NCI-H2029 treated with DMSO at 0.1 percent for 48 hours (cell line): ENCODE measurements at regions not wholly inside any gene's neighbourhood (a gene's known extent, or its start where the extent isn't known, plus 50 kb on each side); places are given as distances from the start of the nearest gene placed in this dataset.

Source experiments
- DNase-seq: peaks from one replicate; lab custom pipeline; 2025; lab: John Stamatoyannopoulos, UW

DNA sequence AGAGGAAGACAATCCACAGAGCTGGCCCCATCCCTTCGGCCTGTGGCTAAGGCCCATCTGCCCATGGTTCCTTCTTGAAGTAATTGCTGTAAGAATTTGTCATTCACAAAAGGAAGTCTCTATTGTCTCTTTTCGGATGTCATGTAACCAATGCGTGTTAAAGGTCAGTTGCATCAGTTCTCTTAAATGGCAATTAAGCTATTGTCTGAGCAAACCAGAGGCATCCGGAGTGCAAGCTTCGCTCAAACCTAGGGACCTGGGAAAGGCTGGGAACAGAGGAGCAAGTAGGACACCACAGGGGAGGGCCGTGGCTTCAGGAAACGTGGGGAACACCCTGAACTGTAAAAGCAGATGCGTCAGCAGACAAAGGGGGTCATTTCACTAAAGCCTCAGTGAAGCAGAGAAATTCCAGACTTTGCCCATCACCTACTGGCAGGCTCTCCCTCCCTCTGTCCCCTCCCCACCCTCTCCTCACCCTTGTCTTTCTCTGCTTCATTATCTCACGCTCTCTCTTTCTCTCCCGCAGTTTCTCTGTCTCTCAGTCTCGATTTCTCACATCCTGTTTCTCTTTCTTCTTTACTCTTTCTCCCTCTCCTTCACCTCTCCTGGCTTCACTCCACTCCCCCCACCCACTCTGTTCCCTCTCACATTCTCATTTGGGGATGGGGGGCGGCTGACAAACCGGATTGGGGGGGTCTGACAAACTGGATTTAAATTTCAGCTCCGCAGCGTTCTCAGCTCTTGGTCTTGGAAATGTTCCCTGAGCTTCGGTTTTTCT lies 204.6 kb upstream of the TNP1 start:
- no peak for DNase-seq

DNA sequence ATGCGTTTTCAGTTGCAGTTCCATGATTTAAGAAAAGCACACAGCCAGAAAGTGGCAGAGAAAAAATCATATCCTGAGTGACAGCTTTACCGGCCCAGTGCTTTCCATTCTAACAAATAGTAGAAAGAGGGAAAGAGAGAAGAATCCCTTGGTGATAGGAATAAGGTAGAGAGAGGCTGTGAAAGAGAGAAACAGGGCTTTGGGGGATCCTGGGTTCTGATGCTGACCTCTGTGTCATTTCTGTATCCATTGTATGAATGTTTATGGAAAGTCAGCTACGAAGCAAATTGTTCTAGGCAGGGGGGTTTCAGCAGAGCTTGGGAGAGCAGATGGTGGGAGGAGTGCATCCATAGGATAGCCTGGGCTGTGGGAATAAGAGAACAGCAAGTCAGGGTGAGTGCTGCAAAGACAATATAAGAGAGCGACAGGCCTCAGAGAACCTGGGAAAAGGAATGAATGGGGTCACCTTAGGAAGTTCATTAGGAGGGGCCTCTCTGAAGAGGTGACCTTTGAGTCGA lies 203.4 kb upstream of the TNP1 start:
- DNase-seq = no peak

GRCh38 chr2:217062768-217063167 lies 202.9 kb upstream of the TNP1 start:
- no peak for DNase-seq

DNA sequence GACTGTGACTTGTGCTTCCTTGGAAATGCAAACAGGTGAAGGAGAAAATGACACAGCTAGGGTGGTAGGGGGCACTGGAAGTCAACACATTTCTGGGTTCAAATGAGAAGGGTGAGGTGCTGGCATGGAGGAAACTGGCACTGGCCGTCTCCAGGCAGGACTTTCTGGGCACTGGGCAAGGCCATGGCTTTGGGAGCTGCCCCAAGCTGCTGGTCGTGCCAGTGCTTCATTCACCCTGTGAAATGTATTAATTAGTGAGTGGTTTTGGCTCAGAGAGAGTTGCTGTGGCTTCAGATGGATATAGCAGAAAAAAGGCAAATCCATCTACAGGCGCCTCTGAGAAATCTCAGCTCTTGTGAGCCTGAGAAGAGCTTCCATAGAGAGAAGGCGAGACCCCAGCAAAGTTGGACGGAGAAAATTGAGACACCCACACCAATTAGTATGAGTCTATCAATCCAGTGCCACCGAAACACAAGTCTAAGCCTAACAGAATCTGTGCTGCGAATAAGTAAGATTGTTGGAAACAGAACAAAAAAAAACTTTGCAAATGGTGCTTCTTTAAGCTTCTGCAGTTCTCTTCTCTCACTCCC lies 202.1 kb upstream of the TNP1 start:
- DNase-seq = no peak

DNA sequence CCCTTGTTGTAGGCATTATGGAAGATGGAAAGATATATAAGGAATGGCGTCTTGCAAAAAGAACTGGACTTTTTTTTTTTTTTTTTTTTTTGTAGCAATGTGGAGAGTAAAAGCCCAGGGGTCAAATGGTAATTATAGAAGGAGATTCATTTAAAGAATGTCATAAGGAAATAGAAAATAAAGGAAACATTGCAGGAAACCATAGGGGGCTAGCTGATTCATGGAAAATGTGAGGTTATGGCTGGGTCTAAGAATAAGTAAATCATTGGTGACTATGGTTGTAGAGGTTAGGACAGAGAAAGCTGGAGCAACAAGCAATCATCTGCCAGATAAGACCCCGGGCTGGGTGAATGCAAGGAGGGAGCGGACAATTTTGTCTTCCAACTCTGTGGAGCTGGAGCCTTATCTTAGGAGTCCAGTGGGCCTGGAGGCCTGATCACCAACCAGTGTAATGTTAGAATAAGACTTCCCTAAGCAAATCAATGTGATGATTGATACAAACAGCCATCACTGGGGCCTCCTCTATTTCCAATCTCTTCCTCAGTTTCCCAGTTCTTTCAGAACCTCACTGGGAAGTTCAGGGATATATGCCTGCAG lies 201.2 kb upstream of the TNP1 start:
- DNase-seq = no peak

- no peak for DNase-seq
Measured at GRCh38 chr2:217060516-217060915, 200.7 kb upstream of the TNP1 start.

DNA sequence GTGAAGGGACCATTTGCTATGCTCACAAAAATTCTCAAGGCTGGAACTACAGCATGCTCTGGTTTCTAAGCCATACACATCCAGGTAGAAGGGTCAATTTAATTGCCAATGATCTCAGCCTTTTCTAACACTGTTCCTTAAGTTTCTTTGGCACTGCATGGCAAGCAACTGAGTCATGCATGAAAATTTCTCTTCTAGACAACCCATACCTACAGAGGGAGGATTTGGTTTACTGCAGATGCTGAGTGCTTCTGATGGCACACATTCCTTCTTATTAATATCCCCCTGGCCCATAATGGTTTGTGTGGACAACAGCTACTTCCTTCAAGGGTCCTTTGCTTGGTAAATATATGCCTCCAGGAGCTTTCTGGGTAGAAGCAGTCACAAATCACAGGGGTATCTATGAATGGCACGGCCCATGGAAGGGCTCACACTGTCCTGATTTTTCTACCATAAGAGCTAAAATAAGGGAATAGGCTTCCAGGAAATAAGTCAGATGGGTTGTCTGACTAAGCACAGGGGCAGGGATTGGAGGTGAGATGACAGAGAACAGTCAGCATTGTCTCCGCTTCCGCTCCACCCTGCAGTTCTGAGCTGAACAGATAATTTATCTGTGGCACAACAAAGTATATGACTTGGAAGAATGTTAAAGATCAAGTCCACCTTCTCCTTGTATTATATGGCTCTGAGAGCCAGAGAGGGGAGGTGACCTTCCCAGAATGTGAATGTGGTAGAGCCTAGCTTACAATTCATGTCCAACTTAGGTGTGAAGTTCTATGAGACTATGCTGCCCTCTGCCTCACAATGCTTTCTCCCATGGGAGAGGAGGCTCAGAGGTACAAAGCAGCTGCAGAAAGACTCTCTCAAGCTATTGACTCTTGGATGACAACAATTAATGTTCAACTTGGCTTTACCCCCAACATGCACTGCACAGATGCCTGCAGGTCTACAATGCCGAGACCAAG lies 199.2 kb upstream of the TNP1 start:
- no peak for DNase-seq

DNA sequence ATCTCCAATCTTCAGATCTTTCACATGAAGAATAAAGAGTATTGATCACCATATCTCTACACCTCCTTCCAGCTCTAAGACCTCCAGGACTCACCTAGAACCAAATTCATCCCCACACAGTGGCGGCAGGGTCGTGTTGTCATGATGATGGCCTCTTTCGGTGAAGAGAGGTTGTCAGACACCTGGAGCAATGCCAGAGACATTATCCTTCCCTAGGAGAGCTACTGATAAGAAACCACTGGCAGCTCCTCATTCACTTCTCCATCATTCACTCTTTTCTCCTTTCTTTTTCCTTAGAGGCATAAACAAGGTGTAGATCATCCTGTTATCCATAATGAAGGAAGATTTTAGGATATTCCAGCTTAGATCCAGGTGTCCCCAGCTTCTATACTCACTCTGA lies 197.9 kb upstream of the TNP1 start:
- DNase-seq = peak; percentile 6

- peak; percentile 39 for DNase-seq
Measured at GRCh38 chr2:217055624-217056023, 195.8 kb upstream of the TNP1 start.

GRCh38 chr2:217054791-217055190 lies 194.9 kb upstream of the TNP1 start:
- peak; percentile 82 for DNase-seq

GRCh38 chr2:217052856-217053577 lies 193.2 kb upstream of the TNP1 start:
- DNase-seq = no peak

- DNase-seq = no peak
Measured at GRCh38 chr2:217051416-217051815, 191.6 kb upstream of the TNP1 start.

GRCh38 chr2:217049956-217050355 lies 190.1 kb upstream of the TNP1 start:
- peak; percentile 31 for DNase-seq

DNA sequence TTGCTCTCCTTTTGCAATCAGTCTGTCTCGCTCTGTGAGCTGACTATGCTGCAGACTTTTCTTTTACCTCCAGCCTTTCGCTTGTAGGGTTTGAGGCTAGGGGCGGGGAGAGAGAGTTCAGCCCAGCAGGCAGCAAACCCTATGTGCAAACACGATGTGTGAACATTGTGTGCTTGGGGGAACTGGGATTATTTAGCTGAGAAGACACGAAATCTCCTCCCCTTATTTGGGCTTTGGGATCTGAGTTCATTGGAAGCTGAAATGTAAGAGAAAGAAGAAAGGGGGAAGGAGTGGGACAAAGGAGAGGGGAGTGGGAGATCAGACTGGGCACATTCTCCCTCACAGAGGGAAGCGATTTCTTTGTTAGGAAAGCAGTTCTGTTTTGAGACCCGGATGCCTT lies 189.6 kb upstream of the TNP1 start:
- DNase-seq = no peak

DNA sequence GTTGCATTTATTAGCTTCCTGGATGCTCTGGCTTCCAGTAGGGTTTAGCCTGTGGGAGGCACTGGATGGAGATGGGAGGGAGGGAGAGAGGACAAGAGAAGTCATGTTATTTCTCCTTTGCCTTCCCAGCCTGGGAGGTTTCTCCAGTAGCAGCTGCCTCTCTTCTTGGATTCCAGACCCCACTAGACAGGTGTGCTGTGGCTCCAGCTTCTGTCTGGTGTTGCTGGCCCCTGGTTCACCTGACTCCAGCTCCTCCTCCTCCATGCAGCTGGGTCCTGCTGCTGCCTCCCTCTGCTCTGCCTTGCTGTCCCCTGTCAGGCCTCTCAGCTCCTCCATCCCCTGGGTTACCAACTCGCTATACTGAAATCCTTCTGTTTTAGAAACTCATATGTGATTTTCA lies 188.9 kb upstream of the TNP1 start:
- DNase-seq = no peak

GRCh38 chr2:217047631-217048030 lies 187.8 kb upstream of the TNP1 start:
- no peak for DNase-seq

DNA sequence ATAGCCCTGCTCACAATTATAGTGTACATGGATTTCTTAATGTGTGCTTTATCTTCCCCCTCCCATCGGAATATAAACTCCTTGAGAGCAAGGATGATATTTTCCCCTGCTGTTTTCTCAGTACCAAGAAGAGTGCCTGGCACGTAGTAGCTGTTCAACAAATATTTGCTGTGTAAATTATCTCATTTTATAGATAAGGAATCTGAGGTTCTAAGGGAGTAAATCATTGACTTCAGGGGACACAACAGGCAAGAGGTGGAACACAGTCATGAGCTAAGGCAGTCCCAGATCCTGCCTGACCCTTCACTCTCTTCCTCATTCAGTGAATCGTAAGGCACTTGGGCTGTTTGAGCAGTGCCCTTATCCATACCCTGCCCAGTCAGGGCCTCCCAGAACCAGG lies 187.3 kb upstream of the TNP1 start:
- no peak for DNase-seq

GRCh38 chr2:217045700-217046475 lies 186.0 kb upstream of the TNP1 start:
- no peak for DNase-seq

- DNase-seq = no peak
Measured at GRCh38 chr2:217040099-217040498, 180.2 kb upstream of the TNP1 start.

- DNase-seq = no peak
Measured at GRCh38 chr2:217038001-217038400, 178.1 kb upstream of the TNP1 start.

GRCh38 chr2:217037353-217037752 lies 177.5 kb upstream of the TNP1 start:
- DNase-seq = no peak
